Globus pallidus (tissue), 1 donor: ENCODE measurements at regions not wholly inside any gene's neighbourhood (a gene's known extent, or its start where the extent isn't known, plus 50 kb on each side); places are given as distances from the start of the nearest gene placed in this dataset.

Experiments
- DNase-seq: peaks from one replicate; pipeline ENCODE4 v3.0.0-alpha.2; 2015; ENCODE audit warnings: low spot score

DNA sequence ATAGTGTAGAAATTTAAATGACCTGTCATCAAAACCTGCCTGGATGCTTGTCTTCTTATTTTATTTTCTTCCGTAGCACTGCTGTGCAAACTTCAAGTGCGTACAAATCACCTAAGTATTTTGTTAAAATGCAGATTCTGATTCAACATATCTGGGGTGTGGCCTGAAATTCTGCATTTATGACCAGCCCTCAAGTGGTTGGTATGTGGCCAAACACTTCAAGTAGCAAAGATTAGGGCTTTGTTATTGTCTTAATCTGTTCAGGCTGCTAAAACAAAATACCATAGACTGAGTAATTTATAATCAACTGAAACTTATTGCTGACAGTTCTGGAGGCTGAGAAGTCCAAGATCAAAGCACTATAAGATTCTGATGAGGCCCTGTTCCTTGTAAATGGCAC lies 97.6 kb upstream of the LRRC3B start:
- DNase-seq = no peak

DNA sequence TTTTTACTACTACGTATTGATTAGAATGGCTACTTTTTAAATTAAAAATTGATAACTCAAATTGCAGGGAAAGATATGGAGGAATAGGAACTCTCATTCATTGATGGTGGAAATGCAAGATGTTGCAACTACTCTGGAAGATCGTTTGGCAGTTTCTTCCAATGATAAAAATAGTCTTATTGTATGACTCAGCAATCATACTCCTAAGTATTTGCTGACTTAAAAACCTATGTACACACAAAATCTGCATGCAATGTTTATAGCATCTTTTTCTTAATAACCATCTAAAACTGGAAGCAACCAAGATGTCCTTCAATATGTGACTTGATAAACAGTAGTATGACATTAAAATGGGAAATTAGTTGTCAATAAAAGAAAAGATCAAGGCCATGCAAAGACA lies 87.4 kb upstream of the LRRC3B start:
- no peak for DNase-seq

GRCh38 chr3:26536955-26537354 lies 85.6 kb upstream of the LRRC3B start:
- DNase-seq = no peak

DNA sequence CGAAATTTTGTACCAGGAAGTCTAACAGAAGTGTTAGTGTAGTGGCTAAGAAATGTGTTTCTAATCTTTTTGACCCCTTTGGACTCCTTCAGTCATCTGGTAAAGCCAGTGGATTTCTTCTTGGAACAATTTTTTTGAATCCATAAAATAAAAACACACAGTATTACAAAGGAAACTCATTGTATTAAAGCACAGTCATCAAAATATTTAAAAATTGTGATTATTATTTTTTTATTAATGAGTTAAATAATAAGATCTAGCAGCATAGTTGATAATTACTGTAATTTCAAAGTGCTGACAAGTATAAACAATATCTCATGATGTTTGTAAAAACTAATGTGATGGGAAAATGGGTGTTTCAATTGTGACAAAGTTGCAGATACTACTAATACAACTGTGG lies 72.2 kb upstream of the LRRC3B start:
- DNase-seq = no peak

GRCh38 chr3:26556637-26557036 lies 65.9 kb upstream of the LRRC3B start:
- DNase-seq = no peak

DNA sequence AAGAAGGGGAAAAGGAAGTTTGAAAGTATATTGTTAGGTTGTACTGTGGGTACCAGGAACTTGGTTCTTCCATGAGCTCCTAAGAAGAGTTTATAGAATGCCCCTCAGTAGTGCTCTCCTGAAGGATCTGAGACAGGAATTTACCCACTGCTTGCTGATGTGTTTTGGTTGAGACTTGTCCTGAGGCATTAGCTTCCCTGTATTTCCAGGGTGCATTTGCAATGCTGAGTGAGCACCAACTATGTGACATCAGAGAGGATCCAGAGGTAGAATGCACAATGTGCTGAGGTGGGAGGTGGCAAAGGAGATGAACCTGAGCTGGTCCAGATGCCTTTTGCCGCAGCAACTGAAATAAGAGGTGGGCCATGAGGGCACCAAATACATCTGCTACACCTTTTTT lies 64.3 kb upstream of the LRRC3B start:
- no peak for DNase-seq

DNA sequence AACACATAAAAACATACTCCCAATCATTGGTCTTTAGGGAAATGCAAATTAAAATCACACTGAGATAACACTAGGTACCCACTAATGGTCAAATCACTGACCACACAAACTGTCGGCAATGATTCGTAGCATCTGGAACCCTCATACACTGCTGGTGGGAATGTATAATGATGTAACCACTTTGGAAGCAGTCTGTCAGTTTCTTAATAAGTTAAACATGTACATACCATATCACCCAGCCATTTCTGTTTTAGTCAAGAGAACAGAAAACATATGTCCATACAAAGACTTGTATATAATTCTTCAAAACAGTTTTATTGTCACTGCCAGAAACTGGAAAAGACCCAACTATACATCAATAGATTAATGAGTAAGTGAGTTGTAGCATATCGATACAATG lies 63.3 kb upstream of the LRRC3B start:
- DNase-seq = no peak

DNA sequence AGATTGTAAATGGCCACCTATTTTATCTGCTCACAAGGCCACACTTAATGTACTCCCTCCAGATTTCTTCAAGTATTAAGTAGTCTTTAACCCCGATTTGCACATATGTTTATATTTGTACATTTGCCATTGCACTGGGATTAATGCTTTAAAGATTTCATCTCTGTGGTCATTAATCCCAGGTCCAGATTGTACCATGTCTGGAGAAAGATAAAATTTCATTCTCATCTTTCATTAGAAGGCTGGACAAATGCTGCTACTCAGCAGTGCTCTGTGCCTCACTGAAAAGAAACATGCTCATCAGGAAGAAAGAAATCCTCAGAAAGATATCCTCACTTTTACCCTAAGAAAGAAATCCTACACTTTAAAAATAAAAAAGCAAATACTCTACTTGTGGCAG lies 62.5 kb upstream of the LRRC3B start:
- DNase-seq = no peak

DNA sequence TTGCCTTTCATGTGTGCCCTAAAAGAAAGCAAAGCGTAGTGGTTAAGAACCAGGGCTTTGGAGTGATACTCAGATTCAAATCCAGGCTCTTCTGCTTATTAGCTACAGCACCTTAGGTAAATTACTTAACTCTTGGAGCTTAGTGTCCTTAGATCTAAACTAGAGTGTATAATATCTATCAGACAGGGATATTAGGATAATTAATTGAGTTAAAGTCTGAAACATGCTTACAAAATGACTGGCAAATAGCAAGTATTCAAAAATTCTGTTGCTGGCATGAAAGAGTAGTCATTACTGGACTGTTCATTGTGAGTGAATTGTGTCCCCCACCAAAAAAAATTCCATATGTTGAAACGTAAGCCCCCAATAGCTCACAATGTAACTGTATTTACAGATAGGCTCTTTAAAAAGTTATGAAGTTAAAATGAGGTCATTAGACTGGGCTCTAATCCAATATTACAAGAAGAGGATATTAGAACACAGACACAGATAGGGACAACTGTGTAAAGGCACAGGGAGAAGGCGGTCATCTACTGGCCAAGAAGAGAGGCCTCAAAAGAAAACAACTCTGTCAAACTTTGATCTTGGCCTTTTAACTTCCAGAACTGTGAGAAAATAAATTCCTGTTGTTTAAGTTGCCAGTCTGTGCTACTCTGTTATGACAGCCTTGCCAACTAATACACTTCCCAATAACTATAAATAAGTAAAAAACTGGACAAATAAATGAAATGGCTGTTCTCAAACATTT lies 60.4 kb upstream of the LRRC3B start:
- no peak for DNase-seq
